Testis (tissue), 2 donors: ENCODE measurements at regions not wholly inside any gene's neighbourhood (a gene's known extent, or its start where the extent isn't known, plus 50 kb on each side); places are given as distances from the start of the nearest gene placed in this dataset.

Experiments
- CTCF ChIP-seq, 3 experiments: fragments of 450-650 bp in 2 of 3; fragments of 200-600 bp in 1 of 3; sonication (generic) in 1 of 3; IDR thresholded peaks; one replicate each; pipeline ENCODE4 v1.5.1; 2016 to 2019; ENCODE audit warnings: antibody characterized with exemption in 3 of 3, mild to moderate bottlenecking in 2 of 3, moderate library complexity in 1 of 3
- POLR2A ChIP-seq: fragments of 450-650 bp; IDR thresholded peaks from one replicate; pipeline ENCODE4 v1.6.1; 2017; ENCODE audit warnings: antibody characterized with exemption, mild to moderate bottlenecking, moderate library complexity

GRCh38 chr9:104984542-104984941 lies 56.6 kb upstream of the ABCA1 start:
- no peak for TF ChIP-seq CTCF (IDR thresholded peaks at IDR 0.05)
- no peak for TF ChIP-seq POLR2A
